ENCODE measurements at regions not wholly inside any gene's neighbourhood (a gene's known extent, or its start where the extent isn't known, plus 50 kb on each side); places are given as distances from the start of the nearest gene placed in this dataset.

DNA sequence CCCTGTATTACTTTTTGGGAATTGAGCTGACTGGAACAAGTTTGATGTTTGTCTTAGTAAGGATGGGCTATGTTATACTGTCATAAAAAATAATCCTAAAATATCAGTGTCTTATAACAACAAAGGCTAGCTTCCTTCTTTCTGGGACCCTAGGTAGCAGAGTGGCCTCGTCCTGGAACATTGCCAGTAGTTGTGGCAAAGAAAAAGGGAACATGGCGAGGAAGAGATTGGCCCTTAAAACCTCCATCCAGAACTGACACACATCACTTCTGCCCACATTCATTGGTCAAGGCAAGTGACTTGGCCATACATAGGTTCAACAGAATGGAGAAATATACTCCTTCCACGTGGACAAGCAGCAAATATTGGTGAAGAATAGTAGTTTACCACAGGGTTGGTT, 287.9 kb downstream of the PPP1R2C start (continued):
- TF ChIP-seq SRF (IDR thresholded peaks at IDR 0.05; ENCODE audit: low read depth) (no peak), ELF1 (IDR thresholded peaks at IDR 0.05; ENCODE audit: borderline replicate concordance, low read depth) (no peak), POLR2A (IDR thresholded peaks at IDR 0.05; ENCODE audit: borderline replicate concordance, extremely low read depth, insufficient read depth, insufficient read length) (no peak), TCF7L2 (IDR thresholded peaks at IDR 0.05; ENCODE audit: borderline replicate concordance, extremely low read depth, insufficient read depth, insufficient read length) (no peak), RAD21 (IDR thresholded peaks at IDR 0.05; ENCODE audit: low read depth) (no peak), POLR2AphosphoS5 (IDR thresholded peaks at IDR 0.05; ENCODE audit: low read depth, low read length) (no peak), SP1 (IDR thresholded peaks at IDR 0.05; ENCODE audit: low read depth) (no peak), FOSL1 (IDR thresholded peaks at IDR 0.05; ENCODE audit: low read depth) (no peak), EZH2phosphoT487 (IDR thresholded peaks at IDR 0.05; ENCODE audit: borderline replicate concordance) (no peak)
- TF ChIP-seq, protein P1, sequence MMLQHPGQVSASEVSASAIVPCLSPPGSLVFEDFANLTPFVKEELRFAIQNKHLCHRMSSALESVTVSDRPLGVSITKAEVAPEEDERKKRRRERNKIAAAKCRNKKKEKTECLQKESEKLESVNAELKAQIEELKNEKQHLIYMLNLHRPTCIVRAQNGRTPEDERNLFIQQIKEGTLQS (IDR thresholded peaks at IDR 0.05), result no peak

DNA sequence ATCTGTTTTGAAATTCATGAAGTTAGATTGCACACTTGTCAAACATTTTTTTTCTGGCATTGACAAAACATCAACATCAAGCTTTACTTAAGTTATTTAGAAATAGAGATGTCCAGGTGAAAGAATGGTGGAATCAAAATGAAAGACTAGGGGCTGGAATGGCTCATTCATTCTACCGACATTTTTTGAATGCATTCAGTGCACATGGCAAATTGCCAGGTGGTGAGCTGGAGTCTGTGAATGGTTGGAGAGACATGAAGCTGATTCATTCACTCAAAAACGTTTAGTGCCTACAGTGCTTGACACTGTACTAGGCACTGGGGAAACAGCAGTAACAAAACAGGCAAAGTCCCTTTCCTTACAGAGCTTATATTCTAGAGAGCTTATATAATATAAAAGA, 292.4 kb downstream of the PPP1R2C start:
- no peak for TF ChIP-seq SP1 (IDR thresholded peaks at IDR 0.05; ENCODE audit: low read depth)
- no peak for TF ChIP-seq POLR2AphosphoS5 (IDR thresholded peaks at IDR 0.05; ENCODE audit: low read depth, low read length)
- no peak for TF ChIP-seq SIN3A (IDR thresholded peaks at IDR 0.05; ENCODE audit: low read depth)
- TF ChIP-seq RAD21 (IDR thresholded peaks at IDR 0.05; ENCODE audit: low read depth), result no peak
- TF ChIP-seq, protein P2, sequence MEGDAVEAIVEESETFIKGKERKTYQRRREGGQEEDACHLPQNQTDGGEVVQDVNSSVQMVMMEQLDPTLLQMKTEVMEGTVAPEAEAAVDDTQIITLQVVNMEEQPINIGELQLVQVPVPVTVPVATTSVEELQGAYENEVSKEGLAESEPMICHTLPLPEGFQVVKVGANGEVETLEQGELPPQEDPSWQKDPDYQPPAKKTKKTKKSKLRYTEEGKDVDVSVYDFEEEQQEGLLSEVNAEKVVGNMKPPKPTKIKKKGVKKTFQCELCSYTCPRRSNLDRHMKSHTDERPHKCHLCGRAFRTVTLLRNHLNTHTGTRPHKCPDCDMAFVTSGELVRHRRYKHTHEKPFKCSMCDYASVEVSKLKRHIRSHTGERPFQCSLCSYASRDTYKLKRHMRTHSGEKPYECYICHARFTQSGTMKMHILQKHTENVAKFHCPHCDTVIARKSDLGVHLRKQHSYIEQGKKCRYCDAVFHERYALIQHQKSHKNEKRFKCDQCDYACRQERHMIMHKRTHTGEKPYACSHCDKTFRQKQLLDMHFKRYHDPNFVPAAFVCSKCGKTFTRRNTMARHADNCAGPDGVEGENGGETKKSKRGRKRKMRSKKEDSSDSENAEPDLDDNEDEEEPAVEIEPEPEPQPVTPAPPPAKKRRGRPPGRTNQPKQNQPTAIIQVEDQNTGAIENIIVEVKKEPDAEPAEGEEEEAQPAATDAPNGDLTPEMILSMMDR (IDR thresholded peaks at IDR 0.05 in 2 of 3, conservative IDR thresholded peaks at IDR 0.05 in 1 of 3; ENCODE audit: borderline replicate concordance in 1 of 3, insufficient read depth in 1 of 3, low read depth in 2 of 3, low read length in 2 of 3), result no peak
- TF ChIP-seq, protein P3, sequence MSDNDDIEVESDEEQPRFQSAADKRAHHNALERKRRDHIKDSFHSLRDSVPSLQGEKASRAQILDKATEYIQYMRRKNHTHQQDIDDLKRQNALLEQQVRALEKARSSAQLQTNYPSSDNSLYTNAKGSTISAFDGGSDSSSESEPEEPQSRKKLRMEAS (IDR thresholded peaks at IDR 0.05), result no peak
- no peak for TF ChIP-seq CBX3 (IDR thresholded peaks at IDR 0.05; ENCODE audit: low read depth)
- TF ChIP-seq ZFX (IDR thresholded peaks at IDR 0.05), result no peak
- TF ChIP-seq EZH2 (IDR thresholded peaks at IDR 0.05), result no peak
- TF ChIP-seq, protein P1 (IDR thresholded peaks at IDR 0.05), result no peak
- intact Hi-C loops (cut with micrococcal nuclease), result no loop called here
- DNase-seq (ENCODE audit: low read depth, low spot score) (peak; percentile 4), ATAC-seq (no peak)
- H3K4me1 ChIP-seq (ENCODE audit: control insufficient read depth in 1 of 2, insufficient read depth in 2 of 2, low read length in 2 of 2), result peaks cover 0 to 5% of the 10 kb centered on the region in 2 experiments; a peak in 1 of 4 replicates
- no peaks in the 10 kb centered on the region for H3K9me2 ChIP-seq (ENCODE audit: insufficient read depth)
- H2AFZ ChIP-seq (ENCODE audit: low read depth, low read length, poor library complexity, severe bottlenecking), result no peak overlapping the region
- no peaks in the 10 kb centered on the region for H4K20me1 ChIP-seq (ENCODE audit: insufficient read depth)
- no TSS peak for BruUV-seq (replicated peaks)
- H3K9me3 ChIP-seq (ENCODE audit: control insufficient read depth in 1 of 2, insufficient read depth in 1 of 2, low read depth in 1 of 2, low read length in 2 of 2), result no peaks in the 10 kb centered on the region
- no peak overlapping the region for H3K4me3 ChIP-seq (replicated peaks in 1 of 2; ENCODE audit: low read depth in 1 of 2, low read length in 2 of 2)
- no peaks in the 10 kb centered on the region for H3K36me3 ChIP-seq (ENCODE audit: control insufficient read depth in 1 of 2, insufficient read depth in 2 of 2, low read length in 2 of 2)
- no peaks in the 10 kb centered on the region for H3K27me3 ChIP-seq (ENCODE audit: insufficient read depth, low read length)
- no peaks in the 10 kb centered on the region for H3K79me2 ChIP-seq (ENCODE audit: insufficient read depth, low read length)
- ChIA-PET CTCF (no interaction called here), POLR2A (no interaction called here), RAD21 (ENCODE audit: low non-redundant PET in 1 of 2, low total read pairs in 2 of 2, uncharacterized antibody in 2 of 2, unreplicated experiment in 2 of 2) (no interaction called here)
- no peak overlapping the region for H3K4me2 ChIP-seq (ENCODE audit: low read length)
- no peak overlapping the region for H3K27ac ChIP-seq (ENCODE audit: low read depth, low read length)
- no peak overlapping the region for H3K9ac ChIP-seq (ENCODE audit: low read length)
